AG09309 (cell line): ENCODE measurements at regions not wholly inside any gene's neighbourhood (a gene's known extent, or its start where the extent isn't known, plus 50 kb on each side); places are given as distances from the start of the nearest gene placed in this dataset.
A peak's percentile ranks its signal among the peaks of the same experiment; 100 is the strongest.

ENCODE experiments used
- DNase-seq: peaks from one replicate; pipeline ENCODE4 v3.0.0-alpha.2; 2010; ENCODE audit warnings: low read depth
- H3K4me3 ChIP-seq: 2 replicates; pipeline ENCODE4 v1.5.1; 2011; ENCODE audit warnings: mild to moderate bottlenecking, low read depth, low read length, moderate library complexity; ENCODE audit not compliant: control insufficient read depth
- CTCF ChIP-seq: IDR thresholded peaks from 2 replicates; pipeline ENCODE4 v1.5.1; 2011; ENCODE audit warnings: mild to moderate bottlenecking, low read depth, low read length, inconsistent platforms; ENCODE audit not compliant: insufficient read depth, control insufficient read depth; ENCODE audit errors: missing control alignments

- DNase-seq: no peak
- TF ChIP-seq CTCF: no peak
Observed at GRCh38 chrX:141341743-141342142, 99.4 kb upstream of the SPANXC start.

GRCh38 chrX:141341341-141341740 is 99.0 kb upstream of the SPANXC start:
- H3K4me3 ChIP-seq: no peak overlapping the region

More at GRCh38 chrX:141341743-141342142, 99.4 kb upstream of the SPANXC start:
- no peak overlapping the region for H3K4me3 ChIP-seq

GRCh38 chrX:141320801-141321200 is 78.5 kb upstream of the SPANXC start:
- DNase-seq: no peak
- no peak for TF ChIP-seq CTCF
- H3K4me3 ChIP-seq: no peak overlapping the region

More at GRCh38 chrX:141341341-141341740, 99.0 kb upstream of the SPANXC start:
- DNase-seq: peak; percentile 18
- no peak for TF ChIP-seq CTCF

- H3K4me3 ChIP-seq: no peak overlapping the region
- no peak for DNase-seq
Observed at GRCh38 chrX:141314441-141314840, 72.1 kb upstream of the SPANXC start.

GRCh38 chrX:141301017-141301416 is 58.7 kb upstream of the SPANXC start:
- DNase-seq: no peak
- no peak for TF ChIP-seq CTCF
- no peak overlapping the region for H3K4me3 ChIP-seq

More at GRCh38 chrX:141314441-141314840, 72.1 kb upstream of the SPANXC start:
- no peak for TF ChIP-seq CTCF
